Naive thymus-derived CD8-positive, alpha-beta T cell (primary cell): ENCODE measurements at regions not wholly inside any gene's neighbourhood (a gene's known extent, or its start where the extent isn't known, plus 50 kb on each side); places are given as distances from the start of the nearest gene placed in this dataset.

Experiments used
- ATAC-seq, 2 donors: fragments of 150-1000 bp; cut with Tn5 transposase in 1 of 2; sonication (Bioruptor Pico), chemical (Tn5 transposase) in 1 of 2; 1 replicate in 1 of 2; 2 replicates in 1 of 2; pipeline ENCODE4 v1.10.0; 2021; ENCODE audit warnings: mild to moderate bottlenecking in 2 of 2, moderate library complexity in 2 of 2
- POLR2A ChIA-PET: fragments of 350-600 bp; sonication (Branson Sonifier 250); formaldehyde crosslinking; loops from one replicate; lab custom pipeline; 2021; ENCODE audit warnings: antibody characterized with exemption; lab: Charles Lee
- DNase-seq, 10 donors: peaks; one replicate each; pipeline versions ENCODE4 v3.0.0 to v3.0.0-alpha.2; 2020 to 2022
- H3K27ac Mint-ChIP-seq, 10 donors: one replicate each; pipeline ENCODE4 v1.8.0; 2020 to 2022; ENCODE audit warnings: mild to moderate bottlenecking in 10 of 10, mixed read lengths in 10 of 10, moderate library complexity in 4 of 10, inconsistent platforms in 1 of 10
- H3K27me3 Mint-ChIP-seq, 5 donors: one replicate each; pipeline ENCODE4 v1.8.0; 2021 to 2022; ENCODE audit warnings: mixed read lengths in 5 of 5
- H3K36me3 Mint-ChIP-seq, 3 donors: one replicate each; pipeline ENCODE4 v1.8.0; 2020 to 2022; ENCODE audit warnings: mixed read lengths in 3 of 3, mild to moderate bottlenecking in 2 of 3, inconsistent platforms in 1 of 3
- H3K4me1 Mint-ChIP-seq, 4 donors: one replicate each; pipeline ENCODE4 v1.8.0; 2021 to 2022; ENCODE audit warnings: mixed read lengths in 4 of 4
- H3K4me3 Mint-ChIP-seq, 10 donors: one replicate each; pipeline ENCODE4 v1.8.0; 2020 to 2022; ENCODE audit warnings: mild to moderate bottlenecking in 10 of 10, mixed read lengths in 10 of 10, moderate library complexity in 6 of 10, inconsistent platforms in 1 of 10
- H3K9me3 Mint-ChIP-seq, 9 donors: one replicate each; pipeline ENCODE4 v1.8.0; 2020 to 2022; ENCODE audit warnings: mixed read lengths in 9 of 9, mild to moderate bottlenecking in 3 of 9, inconsistent platforms in 1 of 9, moderate library complexity in 1 of 9

DNA sequence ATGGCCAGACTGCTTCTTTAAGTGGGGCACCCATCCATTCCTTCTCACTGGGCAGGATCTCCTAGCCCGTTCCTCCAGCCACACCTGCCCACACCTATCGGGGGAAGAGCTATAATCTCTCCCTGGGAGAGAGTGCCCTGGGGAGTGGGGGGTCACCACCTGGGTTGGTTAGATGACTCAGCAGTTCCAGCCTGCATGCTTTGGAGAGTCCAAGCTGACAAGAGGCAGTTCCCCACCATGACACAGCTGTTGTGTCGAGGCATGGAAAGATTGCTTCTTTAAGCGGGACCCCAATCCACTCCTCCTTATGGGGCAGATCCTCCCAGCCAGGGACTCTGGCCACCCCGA, 52.6 kb upstream of the PPFIA2 start:
- Mint-ChIP-seq H3K27me3 (peaks cover 0 to 15% (median 8%) of the 10 kb centered on the region in 5 donors), H3K9me3 (peaks cover 0 to 11% (median 9%) of the 10 kb centered on the region in 9 donors), H3K4me3 (no peak overlapping the region), H3K4me1 (peaks cover 7 to 17% (median 9%) of the 10 kb centered on the region in 4 donors), H3K27ac (no peak overlapping the region), H3K36me3 (peaks cover 0 to 6% (median 0%) of the 10 kb centered on the region in 3 donors)
- ATAC-seq, result no peak
- POLR2A ChIA-PET, result no interaction called here
- DNase-seq, result no peak

DNA sequence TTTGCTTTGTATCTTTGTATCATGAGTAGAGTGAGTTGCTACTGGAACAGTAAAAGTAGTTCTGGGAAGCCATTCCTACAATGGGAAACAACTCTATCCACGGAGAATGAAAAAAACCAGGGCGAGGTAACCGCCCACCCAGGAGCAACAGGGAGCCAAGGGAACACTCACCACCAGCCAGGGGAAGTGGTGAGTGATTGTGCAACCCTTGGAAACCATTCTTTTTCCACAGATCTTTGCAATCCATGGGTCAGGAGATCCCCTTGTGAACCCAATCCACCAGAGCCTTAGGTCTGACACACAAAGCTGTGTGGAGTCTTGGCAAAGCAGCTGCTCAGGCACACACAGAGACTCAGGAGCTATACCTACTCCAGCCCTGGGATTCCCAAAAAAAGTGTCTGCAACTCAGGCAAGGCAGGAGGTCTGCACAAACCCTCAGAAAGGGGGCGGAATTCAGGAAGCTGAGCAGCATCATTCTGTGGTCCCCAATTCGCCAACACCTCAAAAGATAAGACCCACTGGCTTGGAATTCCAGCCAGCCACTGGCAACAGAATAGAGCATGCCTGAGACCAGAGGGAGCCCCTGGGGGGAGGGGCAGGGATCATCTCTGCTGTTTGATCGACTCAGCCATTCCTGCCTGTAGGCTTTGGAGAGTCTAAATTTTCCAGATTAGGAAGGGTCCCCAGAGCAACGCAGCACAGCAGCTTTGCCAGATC, 52.1 kb upstream of the PPFIA2 start:
- Mint-ChIP-seq H3K4me3 (no peak overlapping the region), H3K9me3 (peaks cover 0 to 11% (median 9%) of the 10 kb centered on the region in 9 donors), H3K27me3 (peaks cover 0 to 15% (median 8%) of the 10 kb centered on the region in 5 donors), H3K4me1 (peaks cover 7 to 17% (median 9%) of the 10 kb centered on the region in 4 donors), H3K36me3 (peaks cover 0 to 6% (median 0%) of the 10 kb centered on the region in 3 donors), H3K27ac (no peak overlapping the region)
- POLR2A ChIA-PET, result no interaction called here
- ATAC-seq (no peak), DNase-seq (no peak)

DNA sequence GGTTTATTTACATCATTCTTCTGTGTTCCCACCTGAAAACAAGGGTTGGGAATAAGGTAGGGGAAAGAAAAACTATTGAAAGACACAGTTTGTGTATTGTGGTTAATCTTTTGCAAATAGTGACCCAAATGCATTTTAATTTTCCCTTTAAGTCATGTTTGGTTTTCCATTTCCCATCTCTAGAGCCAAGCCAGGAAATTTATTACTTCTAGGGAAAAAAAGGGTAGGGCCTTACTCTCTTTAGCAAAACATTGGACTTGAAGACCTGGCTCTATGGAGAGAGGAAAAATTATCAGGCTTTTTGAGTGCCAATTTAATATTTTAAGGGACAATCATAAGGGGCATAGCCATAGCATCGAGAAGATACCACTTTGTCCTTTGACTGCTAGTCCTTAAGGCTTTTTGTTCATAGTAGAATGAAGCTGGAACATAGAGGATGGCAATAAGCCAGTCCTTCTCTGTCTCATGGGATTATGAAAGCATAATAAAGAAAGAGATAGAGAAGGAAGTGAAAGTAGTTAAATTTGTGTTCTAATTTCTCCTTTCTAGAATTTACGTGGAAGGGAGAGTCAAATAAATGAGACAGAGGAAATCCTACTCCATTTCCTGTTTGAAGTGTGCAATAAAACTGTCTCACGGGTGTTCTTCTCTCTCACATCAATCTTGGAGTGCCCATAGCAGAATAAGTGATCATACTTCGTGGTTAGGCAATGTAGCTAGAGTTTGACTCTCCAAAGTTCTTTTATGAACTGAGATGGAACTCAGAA, 50.9 kb upstream of the PPFIA2 start:
- H3K36me3 Mint-ChIP-seq, result peaks cover 0 to 6% (median 0%) of the 10 kb centered on the region in 3 donors
- DNase-seq (no peak), ATAC-seq (peak in 1 of 2 donors; percentile 40)
- H3K9me3 Mint-ChIP-seq, result peaks cover 0 to 11% (median 8%) of the 10 kb centered on the region in 9 donors
- H3K4me1 Mint-ChIP-seq, result peaks cover 3 to 9% (median 8%) of the 10 kb centered on the region in 4 donors
- no peak overlapping the region for H3K27ac Mint-ChIP-seq
- POLR2A ChIA-PET, result no interaction called here
- H3K4me3 Mint-ChIP-seq, result peak overlapping the region in 3 of 10 donors; percentile 4 to 14 (median 5)
- peaks cover 0 to 15% (median 8%) of the 10 kb centered on the region in 5 donors for H3K27me3 Mint-ChIP-seq

DNA sequence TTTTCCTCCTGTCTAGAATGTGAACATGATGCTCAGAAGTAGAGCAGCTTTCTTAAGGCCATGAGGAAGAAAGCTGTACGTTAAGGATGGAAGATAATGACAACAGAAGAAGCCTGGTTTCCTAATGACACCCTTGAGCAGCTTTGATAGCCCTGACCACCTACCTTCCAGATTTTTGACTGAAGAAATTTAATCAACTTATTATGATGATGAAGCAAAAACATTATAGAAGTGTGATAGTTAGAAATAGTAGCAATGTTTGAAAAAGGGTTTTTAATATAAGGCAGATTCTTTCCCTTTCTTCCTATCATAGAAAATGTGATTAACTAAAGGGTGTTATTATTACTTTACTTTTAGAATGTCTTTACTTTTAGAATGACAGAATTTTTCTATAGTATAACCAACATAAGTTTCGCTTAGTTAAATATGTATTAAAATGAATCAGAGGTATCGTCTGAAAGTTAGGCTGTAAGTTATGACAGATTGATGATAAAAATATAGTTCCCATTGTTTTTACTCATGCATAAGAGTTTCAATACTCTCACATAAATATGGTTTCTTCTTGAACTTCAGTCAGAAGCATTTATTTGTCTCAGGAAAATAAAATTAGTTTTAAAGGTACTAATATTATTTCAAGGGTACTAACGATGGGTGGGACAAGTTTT, 50.1 kb upstream of the PPFIA2 start:
- Mint-ChIP-seq H3K4me1 (peaks cover 3 to 9% (median 8%) of the 10 kb centered on the region in 4 donors), H3K9me3 (peaks cover 0 to 11% (median 7%) of the 10 kb centered on the region in 9 donors), H3K4me3 (no peak overlapping the region), H3K27me3 (peaks cover 0 to 15% (median 8%) of the 10 kb centered on the region in 5 donors), H3K36me3 (peaks cover 0 to 6% (median 0%) of the 10 kb centered on the region in 3 donors), H3K27ac (no peak overlapping the region)
- POLR2A ChIA-PET, result no interaction called here
- no peak for ATAC-seq
- no peak for DNase-seq
